BE2C (cell line): ENCODE measurements at regions not wholly inside any gene's neighbourhood (a gene's known extent, or its start where the extent isn't known, plus 50 kb on each side); places are given as distances from the start of the nearest gene placed in this dataset.

ENCODE experiments used
- DNase-seq: peaks from one replicate; pipeline ENCODE4 v3.0.0-alpha.2; 2020
- H3K27me3 ChIP-seq: fragments of 250-450 bp; sonication (Bioruptor Pico); 2 replicates; pipeline ENCODE4 v1.5.1; 2020; ENCODE audit warnings: mild to moderate bottlenecking
- H3K36me3 ChIP-seq: fragments of 250-450 bp; sonication (Bioruptor Pico); 2 replicates; pipeline ENCODE4 v1.5.1; 2020; ENCODE audit warnings: mild to moderate bottlenecking
- H3K4me1 ChIP-seq: fragments of 250-450 bp; sonication (Bioruptor Pico); 2 replicates; pipeline ENCODE4 v1.5.1; 2020
- H3K4me3 ChIP-seq: 2 replicates; pipeline ENCODE4 v1.5.1; 2011; ENCODE audit warnings: low read depth, low read length
- H3K9me3 ChIP-seq: fragments of 250-450 bp; sonication (Bioruptor Pico); 2 replicates; pipeline ENCODE4 v1.5.1; 2020
- TF ChIP-seq, protein P1 (sequence below): IDR thresholded peaks from 2 replicates; pipeline ENCODE4 v1.5.1; 2012; ENCODE audit warnings: mild to moderate bottlenecking, low read depth, low read length

- Histone ChIP-seq H3K4me1 (peaks cover 17% of the 10 kb centered on the region), H3K4me3 (no peak overlapping the region), H3K27me3 (no peaks in the 10 kb centered on the region), H3K9me3 (no peaks in the 10 kb centered on the region), H3K36me3 (no peaks in the 10 kb centered on the region)
- DNase-seq: peak; percentile 29
- TF ChIP-seq, protein P1, sequence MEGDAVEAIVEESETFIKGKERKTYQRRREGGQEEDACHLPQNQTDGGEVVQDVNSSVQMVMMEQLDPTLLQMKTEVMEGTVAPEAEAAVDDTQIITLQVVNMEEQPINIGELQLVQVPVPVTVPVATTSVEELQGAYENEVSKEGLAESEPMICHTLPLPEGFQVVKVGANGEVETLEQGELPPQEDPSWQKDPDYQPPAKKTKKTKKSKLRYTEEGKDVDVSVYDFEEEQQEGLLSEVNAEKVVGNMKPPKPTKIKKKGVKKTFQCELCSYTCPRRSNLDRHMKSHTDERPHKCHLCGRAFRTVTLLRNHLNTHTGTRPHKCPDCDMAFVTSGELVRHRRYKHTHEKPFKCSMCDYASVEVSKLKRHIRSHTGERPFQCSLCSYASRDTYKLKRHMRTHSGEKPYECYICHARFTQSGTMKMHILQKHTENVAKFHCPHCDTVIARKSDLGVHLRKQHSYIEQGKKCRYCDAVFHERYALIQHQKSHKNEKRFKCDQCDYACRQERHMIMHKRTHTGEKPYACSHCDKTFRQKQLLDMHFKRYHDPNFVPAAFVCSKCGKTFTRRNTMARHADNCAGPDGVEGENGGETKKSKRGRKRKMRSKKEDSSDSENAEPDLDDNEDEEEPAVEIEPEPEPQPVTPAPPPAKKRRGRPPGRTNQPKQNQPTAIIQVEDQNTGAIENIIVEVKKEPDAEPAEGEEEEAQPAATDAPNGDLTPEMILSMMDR: peak; percentile 38
Observed at GRCh38 chr10:36504758-36505157, 620.6 kb upstream of the ANKRD30A start.

- TF ChIP-seq, protein P1: no peak
Observed at GRCh38 chr10:36500266-36500665, 625.1 kb upstream of the ANKRD30A start.

GRCh38 chr10:36499693-36500092, 625.7 kb upstream of the ANKRD30A start:
- TF ChIP-seq, protein P1: no peak
- Histone ChIP-seq H3K9me3 (no peaks in the 10 kb centered on the region), H3K27me3 (no peaks in the 10 kb centered on the region), H3K36me3 (no peaks in the 10 kb centered on the region), H3K4me1 (peaks cover 5% of the 10 kb centered on the region), H3K4me3 (no peak overlapping the region)
- no peak for DNase-seq

More at GRCh38 chr10:36500266-36500665, 625.1 kb upstream of the ANKRD30A start:
- DNase-seq: no peak
- Histone ChIP-seq H3K36me3 (no peaks in the 10 kb centered on the region), H3K4me1 (peaks cover 11% of the 10 kb centered on the region), H3K4me3 (no peak overlapping the region), H3K9me3 (no peaks in the 10 kb centered on the region), H3K27me3 (no peaks in the 10 kb centered on the region)

DNA sequence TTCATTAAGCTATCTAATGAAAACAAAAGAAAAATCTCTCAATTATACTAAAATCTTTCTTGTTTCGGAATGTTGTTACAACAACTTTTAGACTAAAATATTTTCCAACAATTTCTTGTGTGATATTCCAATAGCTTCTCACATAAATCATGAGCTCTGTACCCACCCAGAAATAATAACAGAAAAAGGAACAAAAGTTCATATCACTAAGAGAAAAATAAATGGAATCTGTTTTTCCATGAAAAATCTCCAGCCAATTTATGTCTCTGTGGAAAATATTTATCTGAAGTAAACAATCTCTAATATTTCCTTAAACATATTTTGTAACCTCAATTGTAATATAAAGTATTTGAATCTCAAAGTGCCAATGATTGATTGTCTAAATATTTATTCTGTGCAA, 628.6 kb upstream of the ANKRD30A start:
- no peaks in the 10 kb centered on the region for H3K9me3 ChIP-seq
- H3K4me3 ChIP-seq: no peak overlapping the region
- no peak for DNase-seq
- no peaks in the 10 kb centered on the region for H3K36me3 ChIP-seq
- TF ChIP-seq, protein P1: no peak
- no peaks in the 10 kb centered on the region for H3K27me3 ChIP-seq
- H3K4me1 ChIP-seq: no peaks in the 10 kb centered on the region

DNA sequence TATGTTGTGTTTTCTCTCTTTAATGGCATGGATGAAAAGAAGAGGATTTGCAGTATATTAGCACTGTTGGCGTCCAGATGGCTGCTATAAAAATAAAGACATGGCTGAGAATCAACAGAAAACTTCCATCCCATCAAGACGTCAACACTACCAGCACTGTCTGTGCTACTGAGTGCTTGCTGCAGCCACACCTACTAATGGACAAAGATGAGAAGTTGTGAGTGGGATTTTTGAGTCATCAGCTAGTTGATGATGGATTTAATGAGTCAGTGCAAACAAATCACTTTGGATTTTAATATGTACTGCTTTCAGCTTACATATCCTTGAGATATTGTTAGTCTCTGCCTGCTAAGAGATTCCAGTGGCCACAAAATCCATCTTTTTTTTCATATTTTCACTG, 631.0 kb upstream of the ANKRD30A start:
- TF ChIP-seq, protein P1: no peak
- DNase-seq: no peak
- H3K4me1 ChIP-seq: no peaks in the 10 kb centered on the region
- no peaks in the 10 kb centered on the region for H3K9me3 ChIP-seq
- no peaks in the 10 kb centered on the region for H3K27me3 ChIP-seq
- no peak overlapping the region for H3K4me3 ChIP-seq
- no peaks in the 10 kb centered on the region for H3K36me3 ChIP-seq

GRCh38 chr10:36493516-36493880, 631.9 kb upstream of the ANKRD30A start:
- Histone ChIP-seq H3K9me3 (no peaks in the 10 kb centered on the region), H3K36me3 (no peaks in the 10 kb centered on the region), H3K27me3 (no peaks in the 10 kb centered on the region), H3K4me3 (no peak overlapping the region), H3K4me1 (no peaks in the 10 kb centered on the region)
- no peak for DNase-seq
- TF ChIP-seq, protein P1: no peak
